DOHH2 (cell line): ENCODE measurements at regions not wholly inside any gene's neighbourhood (a gene's known extent, or its start where the extent isn't known, plus 50 kb on each side); places are given as distances from the start of the nearest gene placed in this dataset.

Experiments
- H3F3A ChIP-seq: fragments of 200-600 bp; sonication (generic), shearing (Covaris generic); 2 replicates; pipeline ENCODE4 v1.6.0; 2016; ENCODE audit warnings: antibody characterized with exemption, mild to moderate bottlenecking; ENCODE audit not compliant: control insufficient read depth, insufficient read depth
- H3K27ac ChIP-seq: fragments of 200-600 bp; sonication (generic); 2 replicates; pipeline ENCODE4 v1.5.1; 2014; ENCODE audit warnings: low read depth, mild to moderate bottlenecking, low read length, moderate library complexity
- H3K27me3 ChIP-seq: fragments of 200-600 bp; sonication (generic); 2 replicates; pipeline ENCODE4 v1.6.1; 2014; ENCODE audit warnings: mild to moderate bottlenecking, low read length, mixed read lengths; ENCODE audit not compliant: control insufficient read depth
- H3K36me3 ChIP-seq: fragments of 200-600 bp; sonication (generic); 2 replicates; pipeline ENCODE4 v1.6.1; 2014; ENCODE audit warnings: mild to moderate bottlenecking, low read length, moderate library complexity, mixed read lengths; ENCODE audit not compliant: control insufficient read depth
- H3K4me1 ChIP-seq: fragments of 200-600 bp; sonication (generic); 2 replicates; pipeline ENCODE4 v1.6.1; 2014; ENCODE audit warnings: mild to moderate bottlenecking, low read length, mixed read lengths; ENCODE audit not compliant: control insufficient read depth
- H3K4me2 ChIP-seq: fragments of 200-600 bp; sonication (generic); 2 replicates; pipeline ENCODE4 v1.6.0; 2014; ENCODE audit warnings: mild to moderate bottlenecking, low read length, moderate library complexity
- H3K4me3 ChIP-seq: fragments of 200-600 bp; sonication (generic); 2 replicates; pipeline ENCODE4 v1.5.1; 2014; ENCODE audit warnings: mild to moderate bottlenecking, low read length, mixed read lengths
- H3K79me2 ChIP-seq: fragments of 200-600 bp; sonication (generic); 2 replicates; pipeline ENCODE4 v1.6.1; 2014; ENCODE audit warnings: mild to moderate bottlenecking, low read length, mixed read lengths; ENCODE audit not compliant: control insufficient read depth
- H3K9me2 ChIP-seq: fragments of 200-600 bp; sonication (generic); replicated peaks from 2 replicates; pipeline ENCODE4 v1.6.1; 2014; ENCODE audit warnings: mild to moderate bottlenecking, low read length, mixed read lengths; ENCODE audit not compliant: control insufficient read depth
- H3K9me3 ChIP-seq: fragments of 200-600 bp; sonication (generic); 2 replicates; pipeline ENCODE4 v1.6.1; 2014; ENCODE audit warnings: antibody characterized with exemption, low read length, mixed read lengths; ENCODE audit not compliant: control insufficient read depth, insufficient read depth
- H4K20me1 ChIP-seq: fragments of 200-600 bp; sonication (generic); 2 replicates; pipeline ENCODE4 v1.6.0; 2014; ENCODE audit warnings: low read depth, mild to moderate bottlenecking, antibody characterized with exemption, low read length, moderate library complexity; ENCODE audit not compliant: control insufficient read depth, insufficient read depth
- CTCF ChIP-seq: fragments of 200-600 bp; sonication (generic); IDR thresholded peaks from one replicate; pipeline ENCODE4 v1.5.1; 2014; ENCODE audit warnings: antibody characterized with exemption, mild to moderate bottlenecking, low read depth, low read length; ENCODE audit not compliant: poor library complexity, severe bottlenecking
- EZH2phosphoT487 ChIP-seq: fragments of 200-600 bp; sonication (generic); IDR thresholded peaks from 2 replicates; pipeline ENCODE4 v1.6.1; 2017; ENCODE audit warnings: borderline replicate concordance, mild to moderate bottlenecking, antibody characterized with exemption, low read length, moderate library complexity, mixed read lengths

GRCh38 chr20:17809362-17810061, 109.7 kb downstream of the BANF2 start:
- no peaks in the 10 kb centered on the region for H3K9me3 ChIP-seq
- H3F3A ChIP-seq, result peaks cover 3% of the 10 kb centered on the region
- H3K4me3 ChIP-seq, result no peak overlapping the region
- no peaks in the 10 kb centered on the region for H3K27me3 ChIP-seq
- H3K79me2 ChIP-seq, result no peaks in the 10 kb centered on the region
- H4K20me1 ChIP-seq, result no peaks in the 10 kb centered on the region
- H3K36me3 ChIP-seq, result no peaks in the 10 kb centered on the region
- no peak overlapping the region for H3K27ac ChIP-seq
- peaks cover 43% of the 10 kb centered on the region for H3K4me1 ChIP-seq
- H3K4me2 ChIP-seq, result no peak overlapping the region
- TF ChIP-seq CTCF, result no peak
- no peak for TF ChIP-seq EZH2phosphoT487
- H3K9me2 ChIP-seq, result no peaks in the 10 kb centered on the region

- TF ChIP-seq CTCF (no peak), EZH2phosphoT487 (no peak)
- Histone ChIP-seq H3K27ac (no peak overlapping the region), H3K4me1 (peaks cover 43% of the 10 kb centered on the region)
Measured at GRCh38 chr20:17808782-17809181, 109.0 kb downstream of the BANF2 start.

GRCh38 chr20:17808357-17808756, 108.6 kb downstream of the BANF2 start:
- H4K20me1 ChIP-seq, result no peaks in the 10 kb centered on the region
- no peak overlapping the region for H3K4me2 ChIP-seq
- no peaks in the 10 kb centered on the region for H3K27me3 ChIP-seq
- H3K9me2 ChIP-seq, result no peaks in the 10 kb centered on the region
- H3K36me3 ChIP-seq, result no peaks in the 10 kb centered on the region
- peaks cover 3% of the 10 kb centered on the region for H3F3A ChIP-seq
- H3K27ac ChIP-seq, result no peak overlapping the region
- no peaks in the 10 kb centered on the region for H3K9me3 ChIP-seq
- no peak for TF ChIP-seq CTCF
- no peak for TF ChIP-seq EZH2phosphoT487
- no peak overlapping the region for H3K4me3 ChIP-seq
- H3K79me2 ChIP-seq, result no peaks in the 10 kb centered on the region
- peaks cover 43% of the 10 kb centered on the region for H3K4me1 ChIP-seq

More at GRCh38 chr20:17808782-17809181, 109.0 kb downstream of the BANF2 start:
- H3K4me2 ChIP-seq, result no peak overlapping the region
- no peaks in the 10 kb centered on the region for H3K27me3 ChIP-seq
- H3K36me3 ChIP-seq, result no peaks in the 10 kb centered on the region
- no peaks in the 10 kb centered on the region for H3K9me3 ChIP-seq
- H4K20me1 ChIP-seq, result no peaks in the 10 kb centered on the region
- H3F3A ChIP-seq, result peaks cover 3% of the 10 kb centered on the region
- no peaks in the 10 kb centered on the region for H3K79me2 ChIP-seq
- no peaks in the 10 kb centered on the region for H3K9me2 ChIP-seq
- no peak overlapping the region for H3K4me3 ChIP-seq
